Thyroid gland (tissue), 4 donors: ENCODE measurements at regions not wholly inside any gene's neighbourhood (a gene's known extent, or its start where the extent isn't known, plus 50 kb on each side); places are given as distances from the start of the nearest gene placed in this dataset.

ENCODE experiments used
- DNase-seq, 2 donors: peaks; one replicate each; pipeline ENCODE4 v3.0.0-alpha.2; 2019
- H3K27ac ChIP-seq, 3 donors: fragments of 200-600 bp; sonication (generic); 1 replicate in 2 of 3; 2 replicates in 1 of 3; pipeline ENCODE4 v1.5.1; 2016 to 2019; ENCODE audit warnings: mild to moderate bottlenecking in 1 of 3, moderate library complexity in 1 of 3
- H3K27me3 ChIP-seq: fragments of 200-600 bp; sonication (generic); one replicate; pipeline ENCODE4 v1.5.1; 2019
- H3K36me3 ChIP-seq, 2 donors: fragments of 200-600 bp; sonication (generic); one replicate each; pipeline ENCODE4 v1.5.1; 2016 to 2019
- H3K4me1 ChIP-seq, 2 donors: fragments of 200-600 bp; sonication (generic); one replicate each; pipeline ENCODE4 v1.5.1; 2017 to 2019
- H3K4me3 ChIP-seq, 3 donors: fragments of 200-600 bp; sonication (generic); replicated peaks in 1 of 3; 1 replicate in 2 of 3; 2 replicates in 1 of 3; pipeline ENCODE4 v1.5.1; 2016; ENCODE audit warnings: mild to moderate bottlenecking in 1 of 3
- H3K9me3 ChIP-seq: fragments of 200-600 bp; sonication (generic); one replicate; pipeline ENCODE4 v1.5.1; 2017
- CTCF ChIP-seq, 6 experiments: fragments of 200-600 bp in 3 of 6; fragments of 450-650 bp in 3 of 6; sonication (generic) in 3 of 6; IDR thresholded peaks; one replicate each; pipeline ENCODE4 v1.5.1; 2016 to 2019; ENCODE audit warnings: antibody characterized with exemption in 6 of 6, mild to moderate bottlenecking in 2 of 6, inconsistent platforms in 1 of 6, moderate library complexity in 1 of 6
- POLR2A ChIP-seq, 2 donors: fragments of 450-650 bp; IDR thresholded peaks; one replicate each; pipeline ENCODE4 v1.6.1; 2017; ENCODE audit warnings: antibody characterized with exemption in 2 of 2, mild to moderate bottlenecking in 2 of 2, moderate library complexity in 1 of 2
- WGBS, 2 donors: methylation state at CpG; one replicate each; pipeline ENCODE4 v1.1.5; 2017; 5-methylcytosine and 5-hydroxymethylcytosine counted together
- intact Hi-C: fragments of 100-400 bp; cut with DNase I; formaldehyde crosslinking; loops from one replicate; pipeline ENCODE4 v1.15.1; 2023

- no peak for TF ChIP-seq CTCF (IDR thresholded peaks at IDR 0.05)
- no peak for TF ChIP-seq POLR2A (IDR thresholded peaks at IDR 0.05)
Measured at GRCh38 chr4:23438764-23439163, 451.1 kb downstream of the PPARGC1A start.

GRCh38 chr4:23429497-23429896, 460.4 kb downstream of the PPARGC1A start:
- Histone ChIP-seq H3K9me3 (no peaks in the 10 kb centered on the region), H3K4me3 (no peak overlapping the region), H3K4me1 (no peaks in the 10 kb centered on the region), H3K36me3 (no peaks in the 10 kb centered on the region), H3K27ac (no peak overlapping the region), H3K27me3 (no peaks in the 10 kb centered on the region)
- DNase-seq: no peak
- TF ChIP-seq CTCF (IDR thresholded peaks at IDR 0.05) (no peak), POLR2A (IDR thresholded peaks at IDR 0.05) (no peak)
- intact Hi-C loops: no loop called here

More at GRCh38 chr4:23438764-23439163, 451.1 kb downstream of the PPARGC1A start:
- H3K36me3 ChIP-seq: no peaks in the 10 kb centered on the region
- no peaks in the 10 kb centered on the region for H3K9me3 ChIP-seq
- intact Hi-C loops: no loop called here
- no peaks in the 10 kb centered on the region for H3K27me3 ChIP-seq
- no peak for DNase-seq
- H3K4me1 ChIP-seq: no peaks in the 10 kb centered on the region
- H3K27ac ChIP-seq: no peak overlapping the region
- 66 to 80% methylated on average over 1 of the region's 1 CpG for WGBS, 2 donors
- no peak overlapping the region for H3K4me3 ChIP-seq

GRCh38 chr4:23425570-23425969, 464.3 kb downstream of the PPARGC1A start:
- Histone ChIP-seq H3K27ac (no peak overlapping the region), H3K36me3 (no peaks in the 10 kb centered on the region), H3K9me3 (no peaks in the 10 kb centered on the region), H3K4me1 (no peaks in the 10 kb centered on the region), H3K4me3 (no peak overlapping the region), H3K27me3 (no peaks in the 10 kb centered on the region)
- intact Hi-C loops: no loop called here
- TF ChIP-seq POLR2A (IDR thresholded peaks at IDR 0.05) (no peak), CTCF (IDR thresholded peaks at IDR 0.05) (no peak)
- DNase-seq: no peak

- Histone ChIP-seq H3K36me3 (no peaks in the 10 kb centered on the region), H3K4me1 (no peaks in the 10 kb centered on the region), H3K9me3 (no peaks in the 10 kb centered on the region), H3K27ac (no peak overlapping the region), H3K4me3 (no peak overlapping the region), H3K27me3 (no peaks in the 10 kb centered on the region)
- 57 to 61% methylated on average over 3 of the region's 3 CpGs for WGBS, 2 donors
- no peak for DNase-seq
- intact Hi-C loops: no loop called here
- TF ChIP-seq CTCF (IDR thresholded peaks at IDR 0.05) (no peak), POLR2A (IDR thresholded peaks at IDR 0.05) (no peak)
Measured at GRCh38 chr4:23423540-23423939, 466.3 kb downstream of the PPARGC1A start.

- H3K9me3 ChIP-seq: no peaks in the 10 kb centered on the region
- TF ChIP-seq POLR2A (IDR thresholded peaks at IDR 0.05): no peak
- no peak for TF ChIP-seq CTCF (IDR thresholded peaks at IDR 0.05)
- no peak for DNase-seq
- H3K4me1 ChIP-seq: no peaks in the 10 kb centered on the region
- H3K36me3 ChIP-seq: no peaks in the 10 kb centered on the region
- WGBS, 2 donors: 84 to 85% methylated on average over 1 of the region's 1 CpG
- H3K4me3 ChIP-seq: no peak overlapping the region
- intact Hi-C loops: no loop called here
- H3K27ac ChIP-seq: no peak overlapping the region
- H3K27me3 ChIP-seq: no peaks in the 10 kb centered on the region
Measured at GRCh38 chr4:23422878-23423277, 467.0 kb downstream of the PPARGC1A start.
